COR-L47 (cell line): ENCODE measurements at regions not wholly inside any gene's neighbourhood (a gene's known extent, or its start where the extent isn't known, plus 50 kb on each side); places are given as distances from the start of the nearest gene placed in this dataset.

ENCODE experiments used
- DNase-seq: peaks from one replicate; lab custom pipeline; 2025; lab: John Stamatoyannopoulos, UW

DNA sequence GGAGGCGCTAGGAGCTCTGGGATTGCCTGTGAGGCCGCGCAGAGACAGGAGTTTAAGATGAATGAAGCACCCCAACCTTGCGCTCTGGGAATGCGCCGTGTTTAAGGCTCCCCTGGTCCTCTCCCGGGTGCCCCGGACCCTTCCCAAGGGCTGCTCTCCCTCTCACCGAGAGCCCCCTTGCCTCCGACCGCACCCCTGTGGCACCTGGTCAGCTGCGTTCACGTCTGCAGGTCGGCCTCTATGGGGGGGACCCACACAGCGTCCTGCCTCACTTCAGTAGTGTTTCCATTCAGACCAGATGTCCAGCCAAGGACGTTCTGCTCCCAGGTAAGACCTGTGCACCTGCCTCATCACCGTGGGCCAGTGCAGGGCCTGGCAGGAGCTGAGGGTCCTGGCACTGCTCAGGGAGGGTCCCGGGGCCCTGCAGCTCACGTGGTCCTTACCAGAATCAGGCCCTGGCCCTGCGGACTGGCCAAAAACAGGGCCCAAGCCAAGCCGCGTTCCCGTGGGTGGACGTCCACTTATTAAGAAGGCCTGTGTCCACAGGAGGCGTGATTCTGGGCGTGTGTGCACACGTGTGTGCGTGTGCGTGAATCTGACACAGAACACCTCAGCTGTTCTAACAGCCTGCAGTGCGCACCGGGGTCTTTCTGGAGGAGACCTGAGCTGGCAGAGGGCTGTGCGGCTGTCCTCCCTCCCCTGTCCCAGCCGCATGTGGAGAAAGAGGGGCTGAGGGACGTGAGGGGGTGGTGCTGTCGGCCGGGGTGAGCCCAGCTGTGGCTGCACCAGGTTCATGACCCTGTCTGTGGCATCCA is 79.9 kb upstream of the BHLHE23 start:
- no peak for DNase-seq

DNA sequence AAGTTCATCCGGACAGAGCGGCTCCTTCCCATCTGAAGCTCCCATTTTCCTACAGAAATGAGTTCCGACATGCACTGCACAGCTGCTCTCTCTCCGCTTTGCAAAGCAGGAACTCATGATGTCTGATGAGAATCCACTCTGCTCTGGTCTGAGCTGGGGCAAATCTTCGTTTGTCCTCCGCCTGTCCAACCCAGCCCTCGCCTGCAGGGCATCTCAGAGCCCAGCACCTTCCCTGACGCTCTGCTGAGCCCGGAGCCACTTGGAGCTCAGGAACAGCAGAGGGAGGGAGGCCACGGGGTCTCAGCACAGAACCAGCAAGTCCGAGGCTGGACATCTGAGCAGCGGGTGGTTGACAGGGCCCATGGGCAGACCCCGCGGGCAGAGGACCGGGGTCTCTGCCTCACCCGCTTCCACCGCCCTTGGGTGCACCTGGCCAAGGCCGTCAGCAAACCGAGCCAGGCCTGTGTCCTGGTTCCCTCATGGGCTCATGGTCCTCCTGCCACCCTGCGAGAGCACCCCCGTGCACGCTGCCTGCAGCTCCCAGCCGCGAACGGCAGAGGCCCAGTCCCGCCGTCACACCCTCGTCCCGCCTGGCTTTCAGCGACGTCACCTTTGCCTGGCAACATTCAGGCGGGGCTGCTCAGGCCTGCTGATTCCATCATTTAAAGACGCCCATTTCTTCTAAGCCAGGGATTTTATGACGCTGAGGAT is 78.5 kb upstream of the BHLHE23 start:
- no peak for DNase-seq

DNA sequence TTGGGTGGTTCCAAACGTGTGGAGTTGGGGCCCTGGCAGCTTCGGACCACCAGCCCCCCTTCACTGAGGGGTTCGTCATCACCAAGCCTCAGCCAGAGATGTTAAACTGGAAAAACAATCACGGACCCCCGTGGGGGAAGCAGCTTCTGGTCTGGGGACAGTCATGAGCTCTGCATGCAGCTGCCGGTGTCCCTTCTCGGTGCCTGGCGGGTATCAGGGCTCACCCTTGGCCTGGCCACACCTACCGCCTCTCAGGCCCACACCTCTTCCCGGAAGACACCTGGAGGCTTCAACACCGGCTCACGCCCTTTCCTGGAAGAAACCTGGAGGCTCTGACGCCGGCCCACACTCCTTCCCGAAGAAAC is 77.8 kb upstream of the BHLHE23 start:
- DNase-seq: no peak

DNA sequence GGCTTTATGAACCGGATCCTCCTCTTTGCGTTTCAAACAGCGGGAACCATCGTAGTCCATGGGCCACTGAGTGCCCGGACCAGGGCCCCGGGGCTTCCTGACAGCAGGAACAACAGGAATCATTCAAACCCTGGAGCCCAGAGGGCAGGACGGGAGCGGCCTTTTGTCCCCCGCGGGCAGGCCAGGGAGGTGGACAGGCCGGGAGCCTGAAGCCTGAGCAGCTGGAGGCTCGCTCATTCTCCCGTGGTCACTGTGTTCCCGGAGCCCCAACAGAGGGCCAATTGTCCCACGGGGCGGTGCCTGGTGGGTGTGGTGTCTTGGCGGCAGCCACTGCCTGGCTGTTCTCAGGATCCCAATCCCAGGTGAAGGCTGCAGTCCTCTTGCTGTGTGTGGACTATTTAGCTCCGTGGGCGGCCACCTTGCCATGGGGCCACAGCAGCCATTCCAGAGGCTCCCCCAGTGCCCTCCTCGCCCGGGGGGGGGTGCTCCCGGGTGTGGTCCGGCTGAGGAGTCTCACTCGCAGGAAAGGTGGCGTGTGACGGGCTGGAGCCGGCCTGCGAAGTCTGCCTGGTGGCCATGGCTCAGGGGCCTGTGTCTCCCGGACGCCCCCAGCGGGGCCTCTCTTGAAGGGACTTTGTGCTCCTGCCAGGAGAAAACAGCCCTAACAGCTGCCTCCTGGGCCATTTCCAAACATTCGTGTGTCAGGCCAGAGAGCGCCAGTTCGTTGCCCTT is 77.2 kb upstream of the BHLHE23 start:
- no peak for DNase-seq

DNA sequence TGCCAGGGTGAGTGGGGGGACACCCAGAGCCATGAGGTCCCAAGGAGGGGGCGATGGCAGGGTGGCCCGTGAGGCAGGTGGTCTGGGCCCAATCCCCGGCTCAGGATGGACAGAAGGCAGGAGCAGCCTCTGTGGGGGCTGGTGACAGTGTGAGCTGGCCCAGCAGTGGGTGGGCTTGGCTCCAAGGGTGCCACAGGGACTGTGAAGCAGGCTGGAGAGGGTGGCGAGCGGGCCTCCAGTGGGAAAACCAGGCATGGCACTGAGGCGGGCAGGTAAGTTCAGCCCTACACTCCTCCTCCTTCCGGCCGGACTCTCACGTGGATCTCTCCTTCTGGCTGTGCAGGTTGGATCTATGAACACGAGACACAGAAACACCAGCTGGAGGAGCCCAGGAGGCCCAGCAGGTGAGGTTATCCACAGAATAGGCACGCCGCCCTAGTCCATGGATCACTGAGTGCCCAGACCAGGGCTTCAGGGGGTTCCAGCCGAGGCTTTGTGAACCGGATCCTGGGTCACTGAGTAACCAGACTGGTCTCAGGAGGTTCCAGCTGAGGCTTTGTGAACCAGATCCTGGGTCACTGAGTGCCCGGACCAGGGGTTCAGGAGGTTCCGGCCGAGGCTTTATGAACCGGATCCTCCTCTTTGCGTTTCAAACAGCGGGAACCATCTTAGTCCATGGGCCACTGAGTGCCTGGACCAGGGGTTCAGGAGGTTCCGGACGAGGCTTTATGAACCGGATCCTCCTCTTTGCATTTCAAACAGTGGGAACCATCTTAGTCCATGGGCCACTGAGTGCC is 76.4 kb upstream of the BHLHE23 start:
- DNase-seq: no peak

DNA sequence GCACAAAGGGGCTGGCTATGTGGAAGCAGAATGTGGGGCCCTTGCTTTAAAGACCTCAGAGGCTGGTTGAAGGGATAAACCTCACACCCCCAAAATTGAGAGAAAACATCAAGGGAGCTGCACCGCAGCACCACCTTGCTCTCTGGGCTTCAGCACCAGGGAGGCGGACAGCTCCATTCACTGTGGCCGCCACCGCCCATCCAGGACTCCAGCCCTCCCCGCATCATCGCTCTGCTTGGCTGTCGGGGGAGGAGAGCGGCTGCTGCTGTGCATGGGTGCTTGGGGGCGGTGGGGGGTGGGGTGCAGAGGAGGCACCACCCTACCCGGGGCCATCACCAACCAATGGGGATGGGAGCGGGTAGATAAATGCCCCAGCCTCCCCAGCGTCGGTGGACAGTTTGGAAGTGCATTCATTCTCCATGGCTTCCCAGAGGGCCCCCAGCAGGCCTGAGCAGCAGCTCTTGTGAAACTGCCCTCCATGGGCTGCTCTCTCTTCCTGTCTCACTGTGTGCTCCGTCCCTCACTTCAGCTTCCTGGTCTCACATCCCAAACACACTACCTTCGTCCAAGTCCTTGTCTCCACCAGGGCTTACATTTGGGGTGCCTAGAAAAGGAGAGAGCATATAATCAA is 75.7 kb upstream of the BHLHE23 start:
- DNase-seq: no peak

DNA sequence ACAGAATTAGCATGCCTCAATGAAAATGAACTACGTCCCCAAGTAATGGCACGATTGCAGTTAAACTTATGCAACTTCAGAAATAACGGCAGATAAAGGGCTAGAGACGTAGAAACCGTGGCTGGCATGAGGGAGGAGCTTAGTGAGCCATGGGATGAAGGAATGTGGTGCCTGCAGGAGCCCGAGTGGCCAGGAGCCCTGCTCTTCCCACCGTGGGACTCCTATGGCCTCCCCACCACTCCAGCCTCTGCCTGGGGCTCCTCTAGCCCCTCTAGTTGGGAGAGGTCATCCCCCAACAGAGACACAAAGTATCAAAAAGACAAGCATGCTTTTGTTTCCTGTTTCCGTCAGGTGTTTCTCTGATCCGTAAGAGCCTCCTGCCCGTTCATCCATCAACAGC is 75.1 kb upstream of the BHLHE23 start:
- DNase-seq: no peak

DNA sequence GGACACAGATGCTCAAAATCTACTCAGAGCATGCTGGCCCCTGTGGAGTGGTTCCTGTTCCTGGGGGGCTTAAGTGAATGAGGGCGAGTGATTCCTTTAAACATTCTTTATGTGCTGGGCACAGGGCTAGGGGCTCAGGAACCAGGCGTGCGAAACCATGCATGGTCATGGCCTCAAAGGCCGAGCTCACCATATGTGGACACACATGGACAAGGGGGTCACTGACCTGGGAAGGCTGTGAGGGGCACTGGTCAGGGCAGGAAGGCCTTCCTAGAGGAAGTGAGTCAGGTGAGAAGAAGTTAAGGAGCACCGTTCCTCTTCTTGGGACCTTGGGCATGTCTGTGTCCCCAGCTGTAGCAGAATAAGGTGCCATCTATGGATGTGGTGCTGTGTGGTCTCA is 74.6 kb upstream of the BHLHE23 start:
- DNase-seq: no peak

DNA sequence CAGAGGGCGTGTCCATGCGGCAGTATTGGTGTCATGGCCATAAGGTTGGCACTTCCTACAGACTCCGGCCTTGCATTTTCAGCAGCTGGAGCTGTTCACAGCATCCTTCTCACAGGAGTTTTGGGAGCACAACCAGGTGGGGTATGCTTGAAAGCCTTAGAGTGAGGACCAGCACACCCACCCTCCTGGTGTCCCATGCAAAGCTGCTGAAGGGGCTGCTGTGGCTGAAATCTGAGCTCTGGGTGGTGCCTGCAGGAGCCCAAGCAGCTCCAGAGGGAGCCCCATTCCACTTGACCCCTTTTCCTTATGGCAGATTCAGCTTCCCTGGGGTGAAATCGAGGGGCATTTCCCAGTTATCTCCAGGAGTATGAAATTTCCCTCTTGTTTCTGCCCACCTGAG is 74.0 kb upstream of the BHLHE23 start:
- no peak for DNase-seq

DNA sequence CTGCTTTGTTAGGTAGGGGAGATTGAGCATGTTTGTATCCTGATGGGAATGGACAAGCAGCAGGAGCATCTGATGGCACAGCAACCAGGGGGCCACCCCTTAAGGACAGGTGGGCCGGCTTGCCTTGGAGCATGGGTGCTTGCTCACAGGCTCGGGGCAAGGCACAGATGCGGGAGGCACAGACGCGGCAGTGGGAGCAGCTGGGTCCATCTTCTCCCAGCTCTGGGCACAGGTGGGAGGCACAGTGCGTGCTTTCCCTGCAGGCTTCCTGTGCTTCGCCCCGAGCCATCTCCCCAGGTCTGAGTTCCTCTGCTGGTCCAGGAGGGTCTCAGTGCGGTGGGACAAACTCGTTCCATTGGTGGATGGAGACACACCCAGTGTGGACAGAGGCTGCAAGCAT is 73.6 kb upstream of the BHLHE23 start:
- DNase-seq: no peak

DNA sequence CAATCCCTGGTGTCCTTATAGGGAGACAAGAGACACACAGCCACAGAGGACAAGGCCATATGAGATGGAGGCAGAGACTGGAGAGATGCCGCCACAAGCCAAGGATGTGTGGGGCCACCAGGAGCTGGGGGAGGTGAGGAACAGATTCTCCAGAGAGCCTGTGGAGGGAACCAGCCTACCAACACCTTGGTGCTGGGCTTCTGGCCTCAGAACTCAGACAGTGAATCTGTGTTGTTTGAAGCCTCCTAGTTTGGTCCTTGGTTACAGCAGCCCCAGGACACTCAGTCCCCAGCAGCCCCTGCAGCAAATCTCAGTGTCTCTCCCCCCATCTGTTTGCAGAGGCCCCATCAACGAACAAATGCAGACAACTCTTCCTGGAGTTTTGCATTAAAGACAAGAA is 73.2 kb upstream of the BHLHE23 start:
- DNase-seq: no peak

DNA sequence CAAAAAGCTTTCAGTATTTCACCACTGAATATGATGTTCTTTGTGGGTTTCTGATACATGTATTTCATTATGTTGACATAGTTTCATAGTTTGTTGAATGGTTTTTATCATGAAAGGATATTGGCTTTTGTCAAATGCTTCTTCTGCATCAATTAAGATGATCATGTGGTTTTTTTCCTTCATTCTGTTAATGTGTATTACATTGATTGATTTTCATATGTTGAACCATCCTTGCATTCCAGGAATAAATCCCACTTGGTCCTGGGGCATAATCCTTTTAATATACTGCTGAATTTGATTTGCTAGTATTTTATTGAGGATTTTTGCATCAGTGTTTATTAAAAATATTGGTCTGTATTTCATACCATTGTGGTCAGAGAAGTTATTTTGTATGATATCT is 70.9 kb upstream of the BHLHE23 start:
- DNase-seq: no peak

DNA sequence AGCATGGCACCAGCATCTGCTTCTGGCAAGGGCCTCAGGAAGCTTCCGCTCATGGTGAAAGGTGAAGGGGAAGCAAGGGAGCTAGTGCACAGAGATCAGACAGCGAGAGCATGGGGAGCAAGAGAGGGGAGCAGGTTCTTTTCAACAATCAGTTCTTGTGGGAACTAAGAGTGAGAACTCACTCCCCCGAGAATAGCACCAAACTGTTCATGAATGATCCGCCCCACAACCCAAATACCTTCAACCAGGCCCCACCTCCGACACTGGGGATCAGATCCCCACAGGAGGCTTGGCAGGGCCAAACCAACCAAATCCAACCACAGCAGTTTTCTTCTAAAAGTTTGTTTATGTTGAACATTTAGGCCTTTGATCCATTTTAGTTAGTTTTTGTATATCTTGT is 69.7 kb upstream of the BHLHE23 start:
- DNase-seq: no peak

DNA sequence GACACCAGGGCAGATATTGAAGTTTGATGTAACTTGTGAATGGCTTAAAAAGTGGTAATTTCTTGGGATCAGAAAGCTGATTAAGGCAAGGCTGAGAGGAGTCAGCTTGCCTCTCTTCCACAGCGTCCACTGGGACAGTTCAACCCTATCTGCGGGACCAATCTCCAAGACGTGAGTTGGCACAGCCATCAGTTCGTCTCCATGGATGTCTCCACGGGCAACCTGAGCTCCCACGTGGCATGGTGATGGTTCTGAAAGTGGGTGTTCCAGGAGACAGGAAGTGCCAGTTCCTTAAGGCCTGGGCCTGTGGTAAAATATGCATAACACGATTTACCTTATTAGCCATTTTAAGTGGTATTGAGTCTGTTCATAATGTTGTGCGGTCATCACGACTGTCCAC is 67.9 kb upstream of the BHLHE23 start:
- no peak for DNase-seq

DNA sequence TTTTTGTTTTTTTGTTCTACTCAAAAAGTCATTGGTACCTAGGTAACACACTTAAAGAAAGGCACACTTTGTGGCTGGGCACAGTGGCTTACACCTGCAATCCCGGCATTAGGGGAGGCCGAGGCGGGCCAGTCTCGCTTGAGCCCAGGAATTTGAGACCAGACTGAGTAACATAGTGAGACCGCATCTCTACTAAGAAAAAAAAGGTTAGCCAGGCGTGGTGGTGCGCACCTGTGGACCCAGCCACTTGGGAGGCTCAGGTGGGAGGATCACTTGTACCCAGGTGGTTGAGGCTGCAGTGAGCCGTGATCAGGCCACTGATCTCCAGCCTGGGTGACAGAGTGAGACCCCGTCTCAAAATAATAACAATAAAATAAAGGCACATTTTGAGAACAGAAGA is 67.4 kb upstream of the BHLHE23 start:
- DNase-seq: no peak

DNA sequence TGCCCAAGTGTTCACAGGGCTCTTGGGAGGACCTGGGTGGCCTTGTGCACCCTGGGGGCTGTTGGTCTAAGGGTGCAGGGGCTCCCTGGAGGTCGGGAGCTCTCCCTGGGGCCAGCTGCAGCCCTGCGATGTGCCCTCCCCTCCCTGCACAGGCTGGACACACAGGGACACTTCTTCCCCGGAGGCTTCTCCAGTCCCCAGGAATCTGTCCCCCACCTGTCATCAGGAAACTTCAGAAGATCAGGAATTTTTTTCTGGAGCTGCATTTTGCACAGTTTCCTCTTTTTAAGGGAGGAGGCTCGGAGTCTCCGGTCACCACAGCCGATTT is 66.9 kb upstream of the BHLHE23 start:
- DNase-seq: no peak

DNA sequence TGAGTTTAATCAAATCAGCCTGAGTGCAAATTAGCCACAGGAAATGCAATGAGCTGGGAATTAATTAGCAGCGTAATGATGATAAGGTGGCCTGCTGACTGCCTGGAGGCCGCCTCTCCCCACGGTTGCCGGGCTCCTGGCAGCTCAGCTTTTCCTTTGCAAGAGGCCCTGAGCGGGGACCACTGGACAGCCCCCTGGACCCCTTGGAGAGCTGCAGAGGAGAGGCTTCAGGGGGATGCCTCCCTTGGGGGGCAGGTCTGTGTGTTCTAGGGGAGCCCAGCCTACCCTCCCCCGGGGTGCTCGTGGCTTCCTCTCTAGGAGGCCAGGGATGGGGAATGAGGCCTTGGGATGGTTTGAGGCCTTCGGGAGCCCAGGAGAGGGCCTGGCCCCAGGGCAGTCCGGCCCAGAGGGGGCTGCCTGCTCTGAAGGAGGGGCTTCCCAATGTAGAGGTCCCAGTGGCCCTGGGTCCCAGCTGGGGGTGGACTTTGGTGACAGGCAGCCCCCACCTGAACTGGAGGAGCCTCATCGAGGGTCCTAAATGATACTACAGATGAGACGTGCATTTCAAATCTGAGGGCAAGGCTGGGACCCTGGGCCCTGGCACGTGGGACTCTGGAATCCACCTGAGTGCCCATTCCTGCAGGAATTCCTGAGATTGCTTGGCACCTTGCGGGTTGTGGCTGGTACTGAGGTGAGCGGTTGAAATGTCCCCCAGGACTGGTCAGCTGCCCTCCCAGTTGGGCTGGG is 66.4 kb upstream of the BHLHE23 start:
- no peak for DNase-seq

DNA sequence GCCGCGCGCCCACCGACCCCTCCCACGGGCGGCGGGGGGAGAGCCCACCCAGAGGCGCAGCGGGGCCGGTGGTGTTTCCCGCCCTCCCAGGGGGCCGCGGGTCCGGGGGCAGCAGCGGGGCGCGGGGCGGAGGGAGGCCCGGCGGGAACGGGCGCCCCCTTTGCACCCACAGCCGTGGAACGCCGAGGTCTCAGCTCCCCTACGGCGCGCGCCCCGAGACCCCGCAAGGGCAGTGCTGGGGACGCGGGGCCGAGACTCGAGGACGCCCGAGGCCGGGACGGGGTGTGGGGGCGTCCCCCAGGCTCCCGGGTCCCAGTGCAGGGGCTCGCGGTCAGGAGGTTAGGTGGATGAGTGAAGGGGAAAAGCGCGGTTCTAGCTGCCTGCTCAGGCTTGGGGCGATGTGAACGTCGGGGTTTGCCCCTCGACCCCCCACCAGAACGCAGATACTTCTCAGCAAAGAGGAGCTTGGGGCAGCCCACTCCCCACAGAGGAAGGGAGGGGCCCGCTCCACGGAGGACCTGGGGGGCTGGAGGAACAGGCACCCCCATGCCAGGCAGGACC is 65.5 kb upstream of the BHLHE23 start:
- no peak for DNase-seq

DNA sequence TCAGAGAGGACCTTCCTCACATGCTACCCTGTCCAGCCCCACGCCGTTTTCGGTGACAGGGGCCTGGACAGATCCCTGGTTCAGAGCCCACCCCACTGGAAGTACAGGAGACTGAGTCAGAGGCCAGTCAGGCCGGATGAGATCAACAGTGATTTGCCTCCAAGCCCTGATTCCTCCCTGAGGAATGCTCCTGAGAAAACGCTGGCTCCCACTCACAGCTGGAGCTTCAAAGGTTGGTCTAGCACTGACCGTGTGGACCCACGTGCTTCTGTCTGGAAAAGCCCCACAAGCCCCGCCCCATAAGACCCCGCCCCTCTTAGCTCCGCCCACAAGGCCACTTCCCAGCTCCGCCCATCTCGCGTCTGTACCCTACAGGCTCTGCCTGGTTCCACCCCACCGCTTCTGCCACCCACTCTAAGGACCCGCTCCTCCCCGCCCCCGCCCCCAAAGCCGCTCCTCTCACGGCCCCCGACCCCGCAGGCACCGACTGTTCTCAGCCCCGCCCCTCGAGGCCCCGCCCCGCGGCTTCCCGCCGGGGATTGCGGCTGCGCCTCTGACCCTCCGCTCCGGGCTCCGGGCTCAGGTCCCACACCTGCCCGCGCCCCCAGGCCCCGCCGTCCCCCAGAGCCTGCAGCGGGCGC is 64.9 kb upstream of the BHLHE23 start:
- DNase-seq: no peak

DNA sequence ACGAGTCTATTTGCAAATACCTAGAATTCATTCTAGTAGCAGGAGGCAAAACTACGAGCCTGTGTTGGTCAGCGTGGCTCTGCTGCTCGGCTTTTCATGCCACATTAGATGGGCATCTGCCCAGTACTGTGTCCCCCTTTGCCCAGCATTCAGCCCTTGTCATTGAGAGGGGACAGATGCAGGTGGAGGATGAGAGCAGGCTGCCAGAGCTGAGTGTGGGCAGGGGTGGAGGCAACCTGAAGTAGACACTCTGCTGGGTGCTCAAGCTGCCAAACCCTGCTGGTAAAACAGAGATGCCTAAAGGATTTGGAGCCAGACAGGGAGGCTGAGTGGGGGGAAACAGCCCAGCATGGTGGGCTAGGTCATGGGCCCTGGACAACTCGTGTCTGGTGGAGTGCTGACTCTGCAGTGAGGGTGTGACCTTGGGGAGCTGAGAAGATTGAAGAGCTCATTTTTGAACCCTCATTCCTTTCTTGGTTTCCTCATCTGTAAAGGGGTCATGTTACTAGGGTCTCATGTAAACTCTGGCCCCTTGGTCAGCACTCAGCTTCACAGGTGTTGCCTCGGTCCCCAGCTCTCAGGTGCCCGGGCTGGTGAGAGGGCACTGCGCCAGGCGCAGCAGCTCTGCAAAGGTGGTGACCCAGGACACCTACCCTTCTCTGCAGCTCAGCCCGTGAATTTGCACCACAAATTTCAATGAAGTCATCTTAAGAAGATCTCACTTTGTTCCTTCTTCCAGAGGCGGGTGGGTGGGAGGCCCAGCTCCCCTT is 64.2 kb upstream of the BHLHE23 start:
- no peak for DNase-seq
